Stomach (tissue), 4 donors: ENCODE measurements at regions not wholly inside any gene's neighbourhood (a gene's known extent, or its start where the extent isn't known, plus 50 kb on each side); places are given as distances from the start of the nearest gene placed in this dataset.

Experiments
- POLR2A ChIP-seq, 4 donors: fragments of 450-650 bp; IDR thresholded peaks; one replicate each; pipeline ENCODE4 v1.6.1; 2016; ENCODE audit warnings: antibody characterized with exemption in 4 of 4, control low read depth in 2 of 4, mild to moderate bottlenecking in 1 of 4, moderate library complexity in 1 of 4
- POLR2AphosphoS5 ChIP-seq, 3 donors: sonication (generic); formaldehyde crosslinking; IDR thresholded peaks; one replicate each; pipeline ENCODE4 v1.6.1; 2016; ENCODE audit warnings: antibody characterized with exemption in 3 of 3
- TF ChIP-seq, protein P1 (sequence below), 7 experiments: fragments of 450-650 bp in 4 of 7; fragments of 200-600 bp in 3 of 7; sonication (generic) in 3 of 7; IDR thresholded peaks; one replicate each; pipeline ENCODE4 v1.5.1; 2016 to 2019; ENCODE audit warnings: antibody characterized with exemption in 7 of 7, control low read depth in 2 of 7, mild to moderate bottlenecking in 1 of 7

DNA sequence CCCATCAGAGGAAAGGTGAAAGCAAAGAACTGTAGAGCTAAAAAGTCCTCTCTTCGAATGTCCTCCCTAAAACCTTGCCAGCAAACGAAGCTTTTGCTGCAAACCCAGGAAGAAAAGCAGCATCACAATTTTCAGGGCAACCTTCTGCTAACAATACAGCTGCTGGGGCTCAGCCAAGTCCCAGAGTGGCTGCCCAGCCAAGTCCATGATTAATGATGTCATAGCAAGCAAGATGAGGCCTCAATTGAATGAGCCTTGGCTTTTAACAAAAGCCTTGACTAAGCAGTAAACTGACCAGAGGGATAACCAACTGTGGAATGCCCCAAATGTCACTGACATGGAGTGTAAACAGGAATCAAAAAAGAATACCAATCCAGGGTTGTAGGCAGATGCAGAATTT lies 342.7 kb downstream of the PMP22 start:
- TF ChIP-seq, protein P1, sequence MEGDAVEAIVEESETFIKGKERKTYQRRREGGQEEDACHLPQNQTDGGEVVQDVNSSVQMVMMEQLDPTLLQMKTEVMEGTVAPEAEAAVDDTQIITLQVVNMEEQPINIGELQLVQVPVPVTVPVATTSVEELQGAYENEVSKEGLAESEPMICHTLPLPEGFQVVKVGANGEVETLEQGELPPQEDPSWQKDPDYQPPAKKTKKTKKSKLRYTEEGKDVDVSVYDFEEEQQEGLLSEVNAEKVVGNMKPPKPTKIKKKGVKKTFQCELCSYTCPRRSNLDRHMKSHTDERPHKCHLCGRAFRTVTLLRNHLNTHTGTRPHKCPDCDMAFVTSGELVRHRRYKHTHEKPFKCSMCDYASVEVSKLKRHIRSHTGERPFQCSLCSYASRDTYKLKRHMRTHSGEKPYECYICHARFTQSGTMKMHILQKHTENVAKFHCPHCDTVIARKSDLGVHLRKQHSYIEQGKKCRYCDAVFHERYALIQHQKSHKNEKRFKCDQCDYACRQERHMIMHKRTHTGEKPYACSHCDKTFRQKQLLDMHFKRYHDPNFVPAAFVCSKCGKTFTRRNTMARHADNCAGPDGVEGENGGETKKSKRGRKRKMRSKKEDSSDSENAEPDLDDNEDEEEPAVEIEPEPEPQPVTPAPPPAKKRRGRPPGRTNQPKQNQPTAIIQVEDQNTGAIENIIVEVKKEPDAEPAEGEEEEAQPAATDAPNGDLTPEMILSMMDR (IDR thresholded peaks at IDR 0.05), result no peak
- TF ChIP-seq POLR2AphosphoS5 (IDR thresholded peaks at IDR 0.05), result no peak
- no peak for TF ChIP-seq POLR2A (IDR thresholded peaks at IDR 0.05)
